OCI-LY7 (cell line): ENCODE measurements at regions not wholly inside any gene's neighbourhood (a gene's known extent, or its start where the extent isn't known, plus 50 kb on each side); places are given as distances from the start of the nearest gene placed in this dataset.

Experiments
- EZH2phosphoT487 ChIP-seq: fragments of 200-600 bp; sonication (generic); IDR thresholded peaks from 2 replicates; pipeline ENCODE4 v1.6.1; 2018; ENCODE audit warnings: low read depth, borderline replicate concordance, mild to moderate bottlenecking, mixed run types, antibody characterized with exemption, low read length, moderate library complexity, mixed read lengths
- TF ChIP-seq, protein P1 (sequence below): fragments of 200-600 bp; sonication (generic); conservative IDR thresholded peaks from 2 replicates; pipeline ENCODE4 v1.5.1; 2014; ENCODE audit warnings: mild to moderate bottlenecking, antibody characterized with exemption, low read length, moderate library complexity, mixed read lengths

DNA sequence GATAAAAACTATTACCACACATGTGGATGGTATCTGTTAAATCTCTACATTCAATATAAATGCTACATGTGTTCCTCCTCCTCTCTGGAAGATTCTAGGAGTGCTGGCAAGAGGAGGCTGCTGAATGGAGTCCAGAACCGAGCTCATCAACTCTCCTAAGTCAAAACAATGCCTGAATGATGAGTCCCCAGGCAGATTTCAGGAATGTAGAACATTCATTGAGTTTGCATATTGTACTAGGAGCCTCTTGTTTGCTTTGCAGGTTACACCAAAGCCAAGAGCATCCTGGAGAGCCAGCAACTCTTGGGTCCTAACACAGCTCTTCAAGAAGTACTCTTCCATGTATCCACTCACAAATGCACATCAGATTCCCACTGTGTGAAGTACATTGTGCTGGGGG is 117.6 kb upstream of the UST start:
- TF ChIP-seq, protein P1, sequence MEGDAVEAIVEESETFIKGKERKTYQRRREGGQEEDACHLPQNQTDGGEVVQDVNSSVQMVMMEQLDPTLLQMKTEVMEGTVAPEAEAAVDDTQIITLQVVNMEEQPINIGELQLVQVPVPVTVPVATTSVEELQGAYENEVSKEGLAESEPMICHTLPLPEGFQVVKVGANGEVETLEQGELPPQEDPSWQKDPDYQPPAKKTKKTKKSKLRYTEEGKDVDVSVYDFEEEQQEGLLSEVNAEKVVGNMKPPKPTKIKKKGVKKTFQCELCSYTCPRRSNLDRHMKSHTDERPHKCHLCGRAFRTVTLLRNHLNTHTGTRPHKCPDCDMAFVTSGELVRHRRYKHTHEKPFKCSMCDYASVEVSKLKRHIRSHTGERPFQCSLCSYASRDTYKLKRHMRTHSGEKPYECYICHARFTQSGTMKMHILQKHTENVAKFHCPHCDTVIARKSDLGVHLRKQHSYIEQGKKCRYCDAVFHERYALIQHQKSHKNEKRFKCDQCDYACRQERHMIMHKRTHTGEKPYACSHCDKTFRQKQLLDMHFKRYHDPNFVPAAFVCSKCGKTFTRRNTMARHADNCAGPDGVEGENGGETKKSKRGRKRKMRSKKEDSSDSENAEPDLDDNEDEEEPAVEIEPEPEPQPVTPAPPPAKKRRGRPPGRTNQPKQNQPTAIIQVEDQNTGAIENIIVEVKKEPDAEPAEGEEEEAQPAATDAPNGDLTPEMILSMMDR, result no peak
- TF ChIP-seq EZH2phosphoT487, result no peak
